ENCODE measurements at regions not wholly inside any gene's neighbourhood (a gene's known extent, or its start where the extent isn't known, plus 50 kb on each side); places are given as distances from the start of the nearest gene placed in this dataset.

GRCh38 chr14:61950340-61950739 lies 188.1 kb downstream of the SNAPC1 start:
- Histone ChIP-seq H3K79me2 (ENCODE audit: control insufficient read depth, insufficient read depth, low read length) (no peaks in the 10 kb centered on the region), H3K36me3 (ENCODE audit: control insufficient read depth, insufficient read depth, low read length) (no peaks in the 10 kb centered on the region), H3K4me2 (ENCODE audit: insufficient read depth, low read length) (no peak overlapping the region), H3K9me3 (replicated peaks; ENCODE audit: control insufficient read depth, insufficient read depth, low read depth, low read length) (no peaks in the 10 kb centered on the region), H3K9ac (ENCODE audit: insufficient read depth in 1 of 2, low read depth in 2 of 2, low read length in 2 of 2) (no peak overlapping the region), H2AFZ (ENCODE audit: low read depth, low read length) (no peak overlapping the region), H4K20me1 (replicated peaks; ENCODE audit: control insufficient read depth, insufficient read depth, low read length) (no peaks in the 10 kb centered on the region), H3K27me3 (ENCODE audit: control insufficient read depth in 2 of 2, insufficient read depth in 2 of 2, low read length in 2 of 2) (no peaks in the 10 kb centered on the region), H3K27ac (ENCODE audit: extremely low read depth, low read depth, low read length) (no peak overlapping the region), H3K9me1 (ENCODE audit: control insufficient read depth, insufficient read depth, low read length) (no peaks in the 10 kb centered on the region), H3K4me1 (replicated peaks in 1 of 2; ENCODE audit: control insufficient read depth in 2 of 2, insufficient read depth in 2 of 2, low read length in 2 of 2) (no peaks in the 10 kb centered on the region), H3K4me3 (no peak overlapping the region)
- ATAC-seq, result no peak
- in situ Hi-C loops (cut with MboI) (no loop called here), intact Hi-C loops (cut with micrococcal nuclease) (no loop called here)
- no TSS peak for BruUV-seq (replicated peaks)
- DNase-seq (ENCODE audit: extremely low read depth in 1 of 4, low spot score in 3 of 4), result no peak
- 0% methylated on average over 3 of the region's 3 CpGs for WGBS (ENCODE audit: insufficient coverage, low coverage, missing lambda C conversion rate)
- POLR2A ChIA-PET, result no interaction called here
- no peak for FAIRE-seq
- TF ChIP-seq, protein P1, sequence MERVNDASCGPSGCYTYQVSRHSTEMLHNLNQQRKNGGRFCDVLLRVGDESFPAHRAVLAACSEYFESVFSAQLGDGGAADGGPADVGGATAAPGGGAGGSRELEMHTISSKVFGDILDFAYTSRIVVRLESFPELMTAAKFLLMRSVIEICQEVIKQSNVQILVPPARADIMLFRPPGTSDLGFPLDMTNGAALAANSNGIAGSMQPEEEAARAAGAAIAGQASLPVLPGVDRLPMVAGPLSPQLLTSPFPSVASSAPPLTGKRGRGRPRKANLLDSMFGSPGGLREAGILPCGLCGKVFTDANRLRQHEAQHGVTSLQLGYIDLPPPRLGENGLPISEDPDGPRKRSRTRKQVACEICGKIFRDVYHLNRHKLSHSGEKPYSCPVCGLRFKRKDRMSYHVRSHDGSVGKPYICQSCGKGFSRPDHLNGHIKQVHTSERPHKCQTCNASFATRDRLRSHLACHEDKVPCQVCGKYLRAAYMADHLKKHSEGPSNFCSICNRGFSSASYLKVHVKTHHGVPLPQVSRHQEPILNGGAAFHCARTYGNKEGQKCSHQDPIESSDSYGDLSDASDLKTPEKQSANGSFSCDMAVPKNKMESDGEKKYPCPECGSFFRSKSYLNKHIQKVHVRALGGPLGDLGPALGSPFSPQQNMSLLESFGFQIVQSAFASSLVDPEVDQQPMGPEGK (CRISPR knock-in tag; IDR thresholded peaks at IDR 0.05; ENCODE audit: borderline replicate concordance), result no peak
- TF ChIP-seq FIP1L1 (IDR thresholded peaks at IDR 0.05; ENCODE audit: low read depth, low read length, poor library complexity, severe bottlenecking) (no peak), EWSR1 (IDR thresholded peaks at IDR 0.05; ENCODE audit: borderline replicate concordance, low read depth, partially characterized antibody) (no peak), ELK3 (CRISPR knock-in tag; IDR thresholded peaks at IDR 0.05) (no peak), MIER1 (IDR thresholded peaks at IDR 0.05; ENCODE audit: low read depth) (no peak), NFATC3 (IDR thresholded peaks at IDR 0.05) (no peak), GATAD2B (IDR thresholded peaks at IDR 0.05; ENCODE audit: borderline replicate concordance) (no peak), KLF16 (IDR thresholded peaks at IDR 0.05) (no peak)
- TF ChIP-seq, protein P2, sequence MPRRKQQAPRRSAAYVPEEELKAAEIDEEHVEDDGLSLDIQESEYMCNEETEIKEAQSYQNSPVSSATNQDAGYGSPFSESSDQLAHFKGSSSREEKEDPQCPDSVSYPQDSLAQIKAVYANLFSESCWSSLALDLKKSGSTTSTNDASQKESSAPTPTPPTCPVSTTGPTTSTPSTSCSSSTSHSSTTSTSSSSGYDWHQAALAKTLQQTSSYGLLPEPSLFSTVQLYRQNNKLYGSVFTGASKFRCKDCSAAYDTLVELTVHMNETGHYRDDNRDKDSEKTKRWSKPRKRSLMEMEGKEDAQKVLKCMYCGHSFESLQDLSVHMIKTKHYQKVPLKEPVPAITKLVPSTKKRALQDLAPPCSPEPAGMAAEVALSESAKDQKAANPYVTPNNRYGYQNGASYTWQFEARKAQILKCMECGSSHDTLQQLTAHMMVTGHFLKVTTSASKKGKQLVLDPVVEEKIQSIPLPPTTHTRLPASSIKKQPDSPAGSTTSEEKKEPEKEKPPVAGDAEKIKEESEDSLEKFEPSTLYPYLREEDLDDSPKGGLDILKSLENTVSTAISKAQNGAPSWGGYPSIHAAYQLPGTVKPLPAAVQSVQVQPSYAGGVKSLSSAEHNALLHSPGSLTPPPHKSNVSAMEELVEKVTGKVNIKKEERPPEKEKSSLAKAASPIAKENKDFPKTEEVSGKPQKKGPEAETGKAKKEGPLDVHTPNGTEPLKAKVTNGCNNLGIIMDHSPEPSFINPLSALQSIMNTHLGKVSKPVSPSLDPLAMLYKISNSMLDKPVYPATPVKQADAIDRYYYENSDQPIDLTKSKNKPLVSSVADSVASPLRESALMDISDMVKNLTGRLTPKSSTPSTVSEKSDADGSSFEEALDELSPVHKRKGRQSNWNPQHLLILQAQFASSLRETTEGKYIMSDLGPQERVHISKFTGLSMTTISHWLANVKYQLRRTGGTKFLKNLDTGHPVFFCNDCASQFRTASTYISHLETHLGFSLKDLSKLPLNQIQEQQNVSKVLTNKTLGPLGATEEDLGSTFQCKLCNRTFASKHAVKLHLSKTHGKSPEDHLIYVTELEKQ (CRISPR knock-in tag; IDR thresholded peaks at IDR 0.05), result no peak
- TF ChIP-seq, protein P3, sequence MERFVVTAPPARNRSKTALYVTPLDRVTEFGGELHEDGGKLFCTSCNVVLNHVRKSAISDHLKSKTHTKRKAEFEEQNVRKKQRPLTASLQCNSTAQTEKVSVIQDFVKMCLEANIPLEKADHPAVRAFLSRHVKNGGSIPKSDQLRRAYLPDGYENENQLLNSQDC (CRISPR knock-in tag; IDR thresholded peaks at IDR 0.05), result no peak
- TF ChIP-seq, protein P4, sequence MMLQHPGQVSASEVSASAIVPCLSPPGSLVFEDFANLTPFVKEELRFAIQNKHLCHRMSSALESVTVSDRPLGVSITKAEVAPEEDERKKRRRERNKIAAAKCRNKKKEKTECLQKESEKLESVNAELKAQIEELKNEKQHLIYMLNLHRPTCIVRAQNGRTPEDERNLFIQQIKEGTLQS (IDR thresholded peaks at IDR 0.05), result no peak
- TF ChIP-seq, protein P4 (CRISPR knock-in tag; conservative IDR thresholded peaks at IDR 0.05), result no peak
- CTCF ChIA-PET (ENCODE audit: low intra/inter-chr PET ratio), result no interaction called here
